K562 (cell line): ENCODE measurements at regions not wholly inside any gene's neighbourhood (a gene's known extent, or its start where the extent isn't known, plus 50 kb on each side); places are given as distances from the start of the nearest gene placed in this dataset.

Source experiments
- ATAC-seq: fragments of 200-7000 bp; cut with Tn5 transposase; 3 replicates; pipeline ENCODE4 v1.9.1; 2020; ENCODE audit warnings: moderate library complexity
- BruUV-seq: library from RNA; stranded (reverse); fragments of 400-500 nt; replicated peaks from 2 replicates; lab custom pipeline; 2021; lab: Mats Ljungman, UMichigan
- CTCF ChIA-PET: fragments of 300-600 bp; formaldehyde crosslinking; extraction: SDS; loops from one replicate; lab custom pipeline; 2021; ENCODE audit warnings: low intra/inter-chr PET ratio; lab: Yijun Ruan, JAX
- POLR2A ChIA-PET: fragments of 300-600, 350-650 bp; sonication (Branson Sonifier 250); formaldehyde crosslinking; extraction: SDS; loops from one replicate; lab custom pipeline; 2021; ENCODE audit warnings: antibody characterized with exemption, inconsistent platforms; lab: Yijun Ruan, JAX
- DNase-seq, 4 experiments: peaks; one replicate each; pipeline versions ENCODE4 v3.0.0 to v3.0.0-alpha.2; 2011 to 2018; ENCODE audit warnings: low spot score in 3 of 4, mixed read lengths in 3 of 4; ENCODE audit errors: extremely low read depth in 1 of 4
- FAIRE-seq: peaks from 2 replicates; lab custom pipeline; 2011; peaks lifted over from hg19 to GRCh38; lab: Jason Lieb, UNC
- H2AFZ ChIP-seq: 2 replicates; pipeline ENCODE4 v1.6.0; 2011; ENCODE audit warnings: low read depth, low read length, control low read depth, inconsistent platforms
- H3K27ac ChIP-seq: fragments of 200-600 bp; 3 replicates; pipeline ENCODE4 v1.8.0; 2011; ENCODE audit warnings: low read depth, mild to moderate bottlenecking, control low read depth, inconsistent platforms, low read length, moderate library complexity, mixed read lengths; ENCODE audit errors: extremely low read depth
- H3K27me3 ChIP-seq, 2 experiments: fragments of 300-600 bp in 1 of 2; 2 replicates in 1 of 2; 3 replicates in 1 of 2; pipeline versions ENCODE4 v1.6.0 to v1.8.0; 2011; ENCODE audit warnings: inconsistent platforms in 2 of 2, low read length in 2 of 2, mild to moderate bottlenecking in 1 of 2, mixed read lengths in 1 of 2, moderate library complexity in 1 of 2; ENCODE audit not compliant: control insufficient read depth in 2 of 2, insufficient read depth in 2 of 2
- H3K36me3 ChIP-seq: fragments of 300-600 bp; 3 replicates; pipeline ENCODE4 v1.8.0; 2011; ENCODE audit warnings: mild to moderate bottlenecking, low read length, inconsistent platforms; ENCODE audit not compliant: control insufficient read depth, insufficient read depth
- H3K4me1 ChIP-seq, 2 experiments: fragments of 200-600 bp in 1 of 2; replicated peaks in 1 of 2; 2 replicates in 1 of 2; 3 replicates in 1 of 2; pipeline versions ENCODE4 v1.5.1 to v1.8.0; 2011; ENCODE audit warnings: inconsistent platforms in 2 of 2, low read length in 2 of 2, mild to moderate bottlenecking in 1 of 2, mixed read lengths in 1 of 2, moderate library complexity in 1 of 2; ENCODE audit not compliant: control insufficient read depth in 2 of 2, insufficient read depth in 2 of 2
- H3K4me2 ChIP-seq: 2 replicates; pipeline ENCODE4 v1.6.1; 2011; ENCODE audit warnings: low read length, control low read depth, inconsistent platforms, mixed read lengths; ENCODE audit not compliant: insufficient read depth
- H3K4me3 ChIP-seq: fragments of 200-600 bp; sonication (generic), shearing (Covaris generic); 2 replicates; pipeline ENCODE4 v1.5.1; 2016; ENCODE audit warnings: control low read depth, inconsistent platforms
- H3K79me2 ChIP-seq: fragments of 200-600 bp; 3 replicates; pipeline ENCODE4 v1.8.0; 2011; ENCODE audit warnings: low read length, inconsistent platforms; ENCODE audit not compliant: control insufficient read depth, insufficient read depth
- H3K9ac ChIP-seq, 2 experiments: 2 replicates each; pipeline versions ENCODE4 v1.6.0 to v1.6.1; 2011; ENCODE audit warnings: low read depth in 2 of 2, low read length in 2 of 2, control low read depth in 1 of 2, inconsistent platforms in 1 of 2, mild to moderate bottlenecking in 1 of 2, mixed read lengths in 1 of 2; ENCODE audit not compliant: insufficient read depth in 1 of 2
- H3K9me1 ChIP-seq: one replicate; pipeline ENCODE4 v1.6.0; 2011; ENCODE audit warnings: inconsistent platforms, mild to moderate bottlenecking, low read length, moderate library complexity; ENCODE audit not compliant: control insufficient read depth, insufficient read depth
- H3K9me3 ChIP-seq: replicated peaks from 2 replicates; pipeline ENCODE4 v1.5.1; 2011; ENCODE audit warnings: low read depth, low read length, inconsistent platforms; ENCODE audit not compliant: control insufficient read depth, insufficient read depth
- H4K20me1 ChIP-seq: replicated peaks from 2 replicates; pipeline ENCODE4 v1.6.1; 2011; ENCODE audit warnings: low read length, inconsistent platforms, mixed read lengths; ENCODE audit not compliant: control insufficient read depth, insufficient read depth
- ATF1 ChIP-seq, 2 experiments: fragments of 450-650 bp in 1 of 2; IDR thresholded peaks; 2 replicates each; pipeline ENCODE4 v1.6.1; 2016; ENCODE audit warnings: missing compliant biosample characterization in 1 of 2, missing genetic modification characterization in 1 of 2
- CC2D1A ChIP-seq: fragments of 450-650 bp; IDR thresholded peaks from 2 replicates; pipeline ENCODE4 v1.6.1; 2017; ENCODE audit warnings: mild to moderate bottlenecking
- CTBP1 ChIP-seq: fragments of 450-650 bp; IDR thresholded peaks from 2 replicates; pipeline ENCODE4 v1.6.1; 2016; ENCODE audit warnings: borderline replicate concordance
- CTCF ChIP-seq, 3 experiments: IDR thresholded peaks in 2 of 3; conservative IDR thresholded peaks in 1 of 3; 2 replicates each; pipeline ENCODE4 v1.5.1; 2011 to 2012; ENCODE audit warnings: low read length in 3 of 3, mild to moderate bottlenecking in 3 of 3, control low read depth in 2 of 3, improper control_type of control experiment in 1 of 3, inconsistent platforms in 1 of 3, low read depth in 1 of 3, mixed read lengths in 1 of 3, moderate library complexity in 1 of 3; ENCODE audit not compliant: insufficient read depth in 2 of 3
- E2F4 ChIP-seq: sonication (generic); formaldehyde crosslinking; IDR thresholded peaks from 2 replicates; pipeline ENCODE4 v1.8.0; 2022; ENCODE audit warnings: mild to moderate bottlenecking, low read depth, missing genetic modification reagents
- ERF ChIP-seq: fragments of 450-650 bp; formaldehyde crosslinking; IDR thresholded peaks from 2 replicates; pipeline ENCODE4 v1.4.0; 2020; ENCODE audit warnings: mild to moderate bottlenecking, mixed read lengths
- ETS1 ChIP-seq: conservative IDR thresholded peaks from 2 replicates; pipeline ENCODE4 v1.6.1; 2011; ENCODE audit warnings: low read depth, mild to moderate bottlenecking, low read length; ENCODE audit not compliant: control insufficient read depth
- JUNB ChIP-seq: fragments of 450-650 bp; formaldehyde crosslinking; conservative IDR thresholded peaks from 2 replicates; pipeline ENCODE4 v1.4.0; 2020; ENCODE audit warnings: mild to moderate bottlenecking
- MTA2 ChIP-seq: fragments of 450-650 bp; IDR thresholded peaks from 2 replicates; pipeline ENCODE4 v1.6.1; 2016; ENCODE audit warnings: low read depth
- NCOA1 ChIP-seq: fragments of 450-650 bp; IDR thresholded peaks from 2 replicates; pipeline ENCODE4 v1.6.1; 2016; ENCODE audit warnings: low read depth
- NEUROD1 ChIP-seq: fragments of 150-350 bp; IDR thresholded peaks from 2 replicates; pipeline ENCODE4 v1.6.1; 2014; ENCODE audit warnings: borderline replicate concordance, low read length, low read depth; ENCODE audit not compliant: partially characterized antibody
- POLR2H ChIP-seq: IDR thresholded peaks from 2 replicates; pipeline ENCODE4 v1.6.1; 2016; ENCODE audit warnings: missing genetic modification characterization, low read depth, mild to moderate bottlenecking, control low read depth, missing compliant biosample characterization, moderate library complexity
- SUPT5H ChIP-seq: fragments of 450-650 bp; IDR thresholded peaks from 2 replicates; pipeline ENCODE4 v1.6.1; 2016
- TFAP4 ChIP-seq: sonication (generic); formaldehyde crosslinking; IDR thresholded peaks from 2 replicates; pipeline ENCODE4 v1.8.0; 2022; ENCODE audit warnings: missing genetic modification reagents, mild to moderate bottlenecking, moderate library complexity, borderline replicate concordance
- ZBED1 ChIP-seq: IDR thresholded peaks from 2 replicates; pipeline ENCODE4 v1.6.1; 2014
- ZKSCAN8 ChIP-seq: fragments of 200-800 bp; sonication (Bioruptor generic); IDR thresholded peaks from 2 replicates; pipeline ENCODE4 v1.6.1; 2016; ENCODE audit warnings: missing genetic modification characterization, missing compliant biosample characterization
- ZNF133 ChIP-seq: fragments of 250-450 bp; sonication (Bioruptor Pico); IDR thresholded peaks from 2 replicates; pipeline ENCODE4 v1.4.0; 2020; ENCODE audit warnings: mild to moderate bottlenecking
- WGBS: fragments of 100-300 bp; shearing (Covaris generic); methylation state at CpG from one replicate; pipeline ENCODE4 v1.1.6; 2016; ENCODE audit warnings: low coverage, mixed read lengths; ENCODE audit not compliant: insufficient coverage; ENCODE audit errors: missing lambda C conversion rate; 5-methylcytosine and 5-hydroxymethylcytosine counted together
- in situ Hi-C: fragments of 300-500 bp; cut with MboI; formaldehyde crosslinking; loops from 4 replicates; pipeline ENCODE4 v1.15.0; 2018; ENCODE audit warnings: inconsistent platforms, mixed read lengths
- intact Hi-C: fragments of 100-400 bp; cut with micrococcal nuclease; formaldehyde crosslinking; loops from 2 replicates; pipeline ENCODE4 v1.14.2; 2022

- Histone ChIP-seq H3K36me3 (no peaks in the 10 kb centered on the region), H3K27me3 (peaks cover 0 to 6% of the 10 kb centered on the region in 2 experiments; a peak in 2 of 5 replicates), H3K9ac (no peak overlapping the region), H3K4me2 (no peak overlapping the region), H3K9me3 (no peaks in the 10 kb centered on the region), H2AFZ (no peak overlapping the region), H4K20me1 (no peaks in the 10 kb centered on the region), H3K4me3 (no peak overlapping the region), H3K27ac (no peak overlapping the region), H3K9me1 (peaks cover 4% of the 10 kb centered on the region), H3K79me2 (no peaks in the 10 kb centered on the region), H3K4me1 (no peaks in the 10 kb centered on the region; a peak in 1 of 5 replicates)
- FAIRE-seq (no peak), ATAC-seq (no peak), DNase-seq (no peak)
- in situ Hi-C loops, result no loop called here
- intact Hi-C loops, result no loop called here
- 26% methylated on average over 10 of the region's 16 CpGs for WGBS
- ChIA-PET CTCF (no interaction called here), POLR2A (interaction anchor here (0.6 kb wide), 1 partner anchor 216 kb away, joined by 4 read pairs; no protein-coding TSS in a partner anchor)
- BruUV-seq, result no TSS peak
- no peak for TF ChIP-seq NCOA1
- TF ChIP-seq ERF, result no peak
- TF ChIP-seq ZKSCAN8 (CRISPR knock-in tag), result no peak
- no peak for TF ChIP-seq ZBED1
- no peak for TF ChIP-seq ETS1
- TF ChIP-seq NEUROD1, result no peak
- no peak for TF ChIP-seq ATF1 (CRISPR knock-in tag; IDR thresholded peaks at IDR 0.05)
- no peak for TF ChIP-seq ATF1 (tag; IDR thresholded peaks at IDR 0.05)
- TF ChIP-seq JUNB (CRISPR knock-in tag), result no peak
- no peak for TF ChIP-seq TFAP4 (CRISPR knock-in tag)
- TF ChIP-seq CTBP1, result no peak
- no peak for TF ChIP-seq CC2D1A
- no peak for TF ChIP-seq ZNF133 (CRISPR knock-in tag)
- TF ChIP-seq SUPT5H, result no peak
- no peak for TF ChIP-seq MTA2
- no peak for TF ChIP-seq POLR2H (tag)
- TF ChIP-seq CTCF (IDR thresholded peaks at IDR 0.05 in 2 of 3, conservative IDR thresholded peaks at IDR 0.05 in 1 of 3; ENCODE audit: insufficient read depth in 2 of 3, low read depth in 1 of 3, low read length in 3 of 3), result no peak
- no peak for TF ChIP-seq E2F4 (CRISPR knock-in tag)
Measured at GRCh38 chrX:40380655-40381488, 199.9 kb upstream of the ATP6AP2 start.
